DMS114 treated with DMSO at 0.1 percent for 48 hours (cell line): ENCODE measurements at regions not wholly inside any gene's neighbourhood (a gene's known extent, or its start where the extent isn't known, plus 50 kb on each side); places are given as distances from the start of the nearest gene placed in this dataset.
"Not testable (repeated sequence)": the region's sequence is repeated elsewhere in the genome, so short reads cannot be mapped to it uniquely, and the experiment has no call there.

ENCODE experiments used
- DNase-seq: peaks from one replicate; lab custom pipeline; 2025; ENCODE audit not compliant: unreplicated experiment; lab: John Stamatoyannopoulos, UW

DNA sequence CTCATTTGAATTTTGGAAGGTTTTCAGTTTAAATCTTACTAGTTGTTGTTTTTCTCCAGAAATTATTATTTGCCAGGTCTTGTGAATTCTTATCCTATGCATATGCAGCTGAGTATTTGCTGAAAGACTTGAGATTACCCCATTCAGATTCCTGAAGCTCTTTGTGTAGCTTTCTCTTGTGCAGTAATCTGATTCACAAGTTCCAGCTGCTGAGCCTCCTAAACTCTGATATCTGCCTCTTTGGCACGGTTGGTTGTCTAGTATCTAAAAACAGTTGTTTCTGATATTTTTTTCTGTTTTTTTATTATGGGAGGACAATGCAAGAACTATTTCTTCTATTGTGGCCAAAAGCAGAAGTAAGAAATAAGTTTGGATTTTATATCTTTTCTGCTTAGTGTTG lies 863.9 kb upstream of the MANEA start:
- no peak for DNase-seq

DNA sequence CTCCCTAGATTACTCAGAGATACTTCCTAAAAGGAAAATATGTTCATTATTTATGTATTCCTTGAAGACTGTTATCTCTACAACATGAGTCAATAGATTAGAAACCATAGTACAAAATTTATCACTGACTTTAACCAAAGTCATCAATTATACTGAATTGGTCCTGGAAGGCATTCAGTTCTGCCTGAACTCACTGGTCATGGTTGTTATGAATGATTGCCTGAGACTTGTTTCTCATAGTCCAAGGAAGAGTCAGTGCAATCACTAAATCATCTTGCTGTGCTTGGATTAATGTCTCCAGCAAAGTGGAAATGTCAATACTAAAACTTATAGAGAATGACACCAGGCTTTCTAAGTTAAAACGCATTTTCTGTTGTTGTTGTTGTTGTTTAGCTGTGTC lies 878.6 kb upstream of the MANEA start:
- no peak for DNase-seq

DNA sequence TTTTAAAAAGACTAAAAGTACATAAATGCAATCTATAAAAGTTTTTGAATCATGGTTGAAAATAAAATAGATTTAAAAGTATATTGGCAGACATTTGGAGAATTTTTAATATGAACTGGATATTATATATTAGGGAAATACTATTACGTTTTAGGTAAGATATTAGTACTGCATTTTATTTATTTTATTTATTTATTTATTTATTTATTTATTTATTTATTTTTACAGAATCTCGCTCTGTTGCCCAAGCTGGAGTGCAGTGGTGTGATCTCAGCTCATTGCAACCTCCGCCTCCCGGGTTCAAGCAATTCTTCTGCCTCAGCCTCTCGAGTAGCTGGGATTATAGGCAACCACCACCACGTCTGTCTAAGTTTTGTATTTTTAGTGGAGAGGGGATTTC lies 890.1 kb upstream of the MANEA start:
- not testable (repeated sequence) for DNase-seq

DNA sequence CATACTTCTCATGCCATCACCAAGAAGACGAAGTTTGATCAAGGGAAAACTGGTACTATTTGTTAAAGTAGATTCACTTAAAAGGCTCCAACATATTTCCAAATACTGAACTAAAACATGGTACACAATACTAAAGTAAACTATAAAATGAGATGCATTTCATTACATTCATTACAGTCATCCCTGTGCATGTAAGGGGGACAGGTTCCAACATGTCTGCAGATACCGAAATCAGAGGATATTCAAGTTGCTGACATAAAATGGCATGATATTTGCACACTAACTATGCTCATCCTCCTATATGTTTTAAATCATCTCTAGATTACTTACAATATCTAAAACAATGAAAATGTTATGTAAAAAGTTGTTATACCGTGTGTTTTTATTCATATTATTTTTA lies 893.9 kb upstream of the MANEA start:
- DNase-seq = no peak

DNA sequence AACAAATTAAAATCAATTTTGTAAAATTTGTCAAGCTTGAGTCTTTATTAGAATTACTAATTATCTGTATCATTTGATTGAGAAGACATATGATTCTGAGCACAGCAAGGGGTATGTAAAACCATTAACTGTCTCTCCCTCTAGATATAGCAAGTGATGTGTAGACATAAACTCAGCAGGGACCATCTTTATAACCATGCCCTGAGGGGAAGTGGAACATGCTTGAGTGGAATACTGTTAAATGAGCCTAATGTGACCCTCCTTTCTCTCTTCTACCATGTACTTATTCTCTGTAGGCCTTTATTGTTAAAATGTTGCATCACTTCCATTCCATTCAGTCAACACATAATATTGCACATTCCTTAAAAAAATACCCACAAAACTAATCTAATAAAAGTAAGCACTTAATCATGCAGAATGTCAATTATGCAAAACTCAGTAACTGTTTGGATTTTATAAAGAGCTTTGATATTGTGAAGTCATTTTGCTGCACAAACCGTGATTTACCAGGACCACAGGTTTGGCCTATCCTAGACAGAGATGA lies 896.6 kb upstream of the MANEA start:
- no peak for DNase-seq

DNA sequence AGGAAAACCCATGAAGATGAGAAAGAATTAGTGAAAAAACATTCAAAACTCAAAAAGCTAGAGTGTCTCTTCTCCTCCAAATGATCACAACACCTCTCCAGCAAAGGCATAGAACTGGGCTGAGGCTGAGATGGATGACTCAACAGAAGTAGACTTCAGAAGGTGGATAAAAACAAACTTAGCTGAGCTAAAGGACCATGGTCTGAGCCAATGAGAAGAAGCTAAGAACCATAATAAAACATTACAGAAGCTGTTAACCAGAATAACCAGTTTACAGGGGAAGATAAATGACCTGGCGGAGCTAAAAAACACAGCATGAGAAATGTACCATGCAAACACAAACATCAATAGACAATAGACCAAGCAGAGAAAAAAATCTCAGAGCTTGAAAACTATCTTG lies 904.1 kb upstream of the MANEA start:
- no peak for DNase-seq

DNA sequence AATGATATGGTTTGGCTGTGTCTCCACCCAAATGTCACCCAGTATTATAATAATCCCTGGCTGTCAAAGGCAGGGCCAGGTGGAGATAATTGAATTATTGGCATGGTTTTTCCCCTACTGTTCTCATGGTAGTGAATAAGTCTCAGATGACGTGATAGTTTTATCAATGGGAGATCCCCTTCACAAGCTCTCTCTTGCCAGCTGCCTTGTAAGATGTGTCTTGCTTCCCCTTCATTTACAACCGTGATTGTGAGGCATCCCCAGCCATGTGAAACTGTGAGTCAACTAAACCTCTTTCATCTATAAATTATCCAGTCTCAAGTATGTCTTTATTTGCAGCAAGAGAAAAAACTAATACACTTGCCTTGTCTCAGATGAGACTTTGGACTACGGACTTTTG lies 907.3 kb upstream of the MANEA start:
- DNase-seq = no peak

DNA sequence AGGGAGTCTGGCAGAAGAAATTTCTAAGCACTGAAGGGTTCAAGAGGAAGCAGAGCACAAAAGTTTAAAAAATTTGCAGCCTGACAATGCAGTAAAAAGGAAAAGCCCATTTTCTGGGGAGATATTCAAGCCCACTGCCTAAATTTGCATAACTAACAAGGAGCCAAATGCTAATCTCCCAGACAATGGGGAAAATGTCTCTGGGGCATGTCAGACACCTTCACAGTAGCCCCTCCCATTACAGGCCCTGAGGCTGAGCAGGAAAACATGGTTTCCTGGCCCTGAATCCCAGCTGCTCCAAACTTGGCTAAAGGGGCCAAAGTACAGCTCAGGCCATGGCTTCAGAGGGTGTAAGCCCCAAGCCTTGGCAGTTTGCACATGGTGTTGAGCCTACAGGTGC lies 908.5 kb upstream of the MANEA start:
- no peak for DNase-seq

DNA sequence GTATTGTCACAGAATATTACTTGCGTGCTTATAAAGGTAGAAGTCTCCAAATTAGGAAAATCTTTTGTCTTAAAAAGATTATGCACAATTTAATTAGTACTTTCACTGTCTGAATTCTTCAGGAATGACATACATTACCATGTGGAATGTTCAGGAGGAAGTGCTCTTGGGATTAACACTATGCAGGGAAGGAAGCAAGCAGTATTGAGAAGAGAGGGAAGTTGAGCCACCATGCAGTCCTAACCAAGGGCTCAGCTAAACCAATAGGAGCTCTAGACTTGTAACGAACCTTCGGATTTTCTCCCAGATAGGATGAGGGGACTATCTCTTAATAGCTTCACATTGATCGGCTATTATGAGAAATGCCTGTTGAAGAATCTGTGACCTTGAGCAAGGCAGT lies 918.4 kb upstream of the MANEA start:
- no peak for DNase-seq

DNA sequence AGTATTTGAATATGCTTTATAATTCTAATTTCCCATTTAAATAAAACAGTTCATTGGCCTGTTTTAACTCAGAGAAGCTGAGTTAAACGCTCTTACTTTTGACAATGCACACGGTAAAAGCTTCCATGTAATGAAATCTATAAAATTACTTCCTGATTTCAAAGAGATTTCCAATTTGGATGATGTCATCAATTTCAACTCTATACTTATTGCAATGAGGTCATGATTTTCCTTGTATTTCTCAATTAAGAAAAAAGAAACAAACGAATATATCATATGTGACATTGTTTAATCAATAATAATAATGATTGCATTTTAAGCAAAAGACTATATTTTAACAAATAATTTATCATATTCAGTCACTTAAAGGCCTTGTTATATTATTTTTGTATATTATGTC lies 926.1 kb upstream of the MANEA start:
- DNase-seq = no peak

DNA sequence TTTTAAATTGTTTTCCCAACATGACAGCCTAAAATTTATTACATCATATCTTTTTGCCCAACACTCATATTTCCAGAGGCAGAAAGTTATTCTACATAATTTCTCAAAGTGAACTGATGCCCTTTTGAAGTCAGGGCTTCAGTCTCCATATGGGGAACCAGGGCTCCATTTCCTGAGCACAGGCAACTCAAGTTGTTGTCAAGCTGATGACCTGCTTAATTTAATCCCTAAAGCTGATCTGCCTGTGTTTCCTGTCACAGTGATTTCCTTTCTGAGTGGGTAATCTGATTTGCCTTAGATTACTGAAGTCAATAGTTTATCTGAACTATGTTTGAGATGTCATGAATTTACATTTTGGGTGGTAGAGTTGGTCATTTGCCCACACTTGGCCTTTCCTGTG lies 932.1 kb upstream of the MANEA start:
- DNase-seq = no peak

DNA sequence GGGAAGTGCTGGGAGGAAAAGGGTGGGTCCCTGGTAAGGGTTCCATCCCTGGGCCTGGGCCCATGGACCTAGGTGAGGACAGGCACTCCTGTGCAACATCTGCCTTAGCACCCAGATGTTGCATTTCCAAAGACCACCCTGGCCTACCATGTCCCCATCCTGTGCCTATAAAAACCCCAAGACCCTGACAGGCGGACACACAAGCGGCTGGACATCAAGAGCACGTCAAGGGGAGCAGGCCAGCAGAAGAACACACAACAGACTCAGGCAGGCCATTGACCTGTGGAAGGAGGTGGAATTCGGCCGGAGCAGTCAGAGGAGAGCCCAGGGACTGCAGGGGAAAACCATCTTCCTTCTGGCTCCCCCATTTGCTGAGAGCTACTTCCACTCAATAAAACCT lies 937.8 kb upstream of the MANEA start:
- no peak for DNase-seq

DNA sequence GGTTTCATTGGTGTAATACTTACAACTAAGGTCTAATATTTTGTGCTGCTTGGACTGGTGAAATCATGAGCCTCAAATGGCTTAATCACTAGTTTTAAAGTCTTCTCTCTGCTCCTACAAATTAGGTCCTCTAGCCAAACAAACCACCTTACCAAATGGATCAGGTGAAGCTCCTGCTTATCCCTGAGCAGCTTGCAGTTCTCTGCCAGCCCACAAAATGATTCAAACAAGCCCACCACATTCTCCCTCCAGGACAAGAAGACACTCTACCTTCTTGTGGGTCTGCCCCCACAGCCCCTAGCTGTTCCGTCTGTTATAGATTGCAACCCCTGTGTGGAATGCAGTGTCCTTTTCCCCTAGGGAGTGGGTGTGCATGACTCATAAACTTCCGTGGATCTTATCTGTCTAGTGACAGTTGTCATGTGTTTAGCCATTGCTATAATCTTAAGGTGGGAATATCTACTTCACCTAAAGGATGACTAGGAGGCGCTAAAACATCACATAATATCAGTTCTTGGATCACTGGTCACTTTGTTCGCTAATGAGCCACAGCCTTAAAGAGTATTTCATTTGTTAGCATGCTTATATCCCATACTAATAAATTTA lies 940.5 kb upstream of the MANEA start:
- peak; percentile 3 for DNase-seq

DNA sequence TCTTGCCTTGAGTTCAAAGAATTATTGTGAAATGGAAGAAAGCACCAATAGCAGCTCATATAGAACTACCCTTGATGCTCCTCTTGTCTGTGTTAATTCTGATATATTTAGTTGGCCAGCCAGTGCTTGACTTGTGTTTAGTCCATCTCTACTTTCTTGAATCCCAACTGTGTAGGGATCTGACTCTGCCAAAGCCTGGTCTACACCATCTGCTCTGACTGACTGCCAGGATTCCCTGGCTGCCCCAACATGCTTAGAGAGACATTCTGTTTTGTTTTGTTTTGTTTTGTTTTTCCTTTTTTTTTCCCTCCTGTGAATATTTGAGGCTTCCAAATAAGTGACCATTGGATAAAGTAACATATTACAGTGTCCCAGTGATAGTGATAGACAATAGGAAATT lies 953.7 kb upstream of the MANEA start:
- DNase-seq = no peak

DNA sequence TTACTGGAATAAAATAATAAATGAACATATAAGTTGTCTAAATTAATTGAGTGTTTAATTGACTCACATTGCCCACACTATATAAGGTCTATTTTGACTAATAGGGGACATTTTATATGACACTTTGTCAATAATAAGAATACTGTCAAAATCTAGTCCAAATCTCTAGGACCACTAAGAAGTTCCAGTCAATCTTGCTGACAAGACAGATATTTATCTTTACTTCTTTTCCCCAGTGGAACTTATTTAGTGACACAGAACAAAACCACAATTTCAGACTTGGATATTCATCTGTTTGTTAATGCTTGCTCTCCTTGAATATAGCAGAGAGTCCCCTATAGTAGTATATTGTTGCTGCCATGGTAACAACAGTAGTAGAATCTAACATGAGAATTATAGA lies 954.6 kb upstream of the MANEA start:
- DNase-seq = no peak

DNA sequence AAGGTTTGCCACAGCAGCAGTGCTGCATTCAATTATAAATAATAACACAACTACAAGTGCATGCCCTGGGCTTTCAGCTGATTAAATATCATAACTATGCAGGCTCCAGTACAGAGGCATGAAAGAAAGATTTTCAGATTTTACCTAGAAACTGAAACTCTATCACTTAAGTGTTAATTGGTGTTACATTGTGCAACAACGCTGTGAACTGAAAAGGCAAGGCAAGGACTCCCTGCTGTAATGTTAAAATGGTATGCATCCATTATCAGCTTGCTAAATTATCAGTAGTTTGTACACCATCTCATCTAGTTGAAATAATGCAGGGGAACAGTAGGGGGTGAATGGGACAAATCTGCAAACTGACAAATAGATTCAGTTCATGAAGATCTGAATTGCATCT lies 976.7 kb upstream of the MANEA start:
- no peak for DNase-seq

DNA sequence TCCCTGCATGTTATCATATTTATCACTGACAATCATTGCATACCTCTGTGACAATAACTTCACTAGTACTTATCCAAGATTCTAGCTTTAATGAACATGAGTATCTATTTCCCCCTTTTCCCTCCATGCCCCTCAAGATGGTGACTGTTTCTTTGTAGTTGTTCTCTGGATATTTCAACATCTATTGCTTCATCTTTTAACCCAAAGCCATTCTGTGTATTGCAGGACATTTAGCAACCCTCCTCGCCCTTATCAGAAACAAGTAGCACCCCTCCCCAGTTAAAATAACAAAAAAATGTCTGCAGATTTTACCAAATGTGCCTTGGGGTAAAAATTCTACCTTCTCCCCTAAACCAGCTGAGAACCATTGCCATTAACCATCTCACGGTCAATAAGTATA lies 979.8 kb upstream of the MANEA start:
- DNase-seq = no peak

DNA sequence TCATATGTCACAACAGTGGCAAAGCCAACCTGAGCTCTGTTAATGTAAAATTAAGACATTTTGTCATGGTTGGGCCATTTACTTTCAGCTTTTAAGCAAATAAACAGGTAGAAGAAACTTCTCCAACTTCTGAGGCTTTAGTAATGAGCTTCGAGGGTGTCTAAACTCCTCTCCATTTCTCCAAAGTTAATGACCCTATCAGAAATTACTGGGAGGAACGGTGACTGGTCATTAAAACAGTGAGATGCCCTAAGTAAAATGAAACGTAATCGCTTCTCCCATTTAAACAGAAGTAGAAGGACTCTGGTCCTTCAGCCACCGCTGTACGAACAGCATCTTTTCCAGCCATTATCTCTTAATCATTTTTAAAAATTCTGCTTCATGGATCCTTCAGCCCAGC lies 986.9 kb upstream of the MANEA start:
- no peak for DNase-seq

DNA sequence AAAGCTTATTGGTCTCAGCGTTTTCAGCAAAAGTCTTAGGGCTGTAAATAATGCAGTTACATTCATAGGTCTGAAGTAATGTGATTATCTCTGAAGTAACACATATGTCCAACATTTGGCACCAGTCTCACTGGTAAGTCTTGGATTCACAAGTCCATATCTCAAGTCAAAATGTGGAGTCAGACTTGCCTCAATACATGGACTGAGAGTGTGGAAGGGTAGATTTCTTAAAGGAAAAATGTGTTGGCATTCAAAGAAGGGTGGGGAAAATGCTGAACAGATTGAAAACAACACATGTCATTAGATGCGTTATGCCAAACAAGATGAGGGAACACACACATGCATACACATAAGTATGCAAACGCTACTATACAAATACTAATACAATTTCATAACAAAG lies 989.0 kb upstream of the MANEA start:
- DNase-seq = no peak

DNA sequence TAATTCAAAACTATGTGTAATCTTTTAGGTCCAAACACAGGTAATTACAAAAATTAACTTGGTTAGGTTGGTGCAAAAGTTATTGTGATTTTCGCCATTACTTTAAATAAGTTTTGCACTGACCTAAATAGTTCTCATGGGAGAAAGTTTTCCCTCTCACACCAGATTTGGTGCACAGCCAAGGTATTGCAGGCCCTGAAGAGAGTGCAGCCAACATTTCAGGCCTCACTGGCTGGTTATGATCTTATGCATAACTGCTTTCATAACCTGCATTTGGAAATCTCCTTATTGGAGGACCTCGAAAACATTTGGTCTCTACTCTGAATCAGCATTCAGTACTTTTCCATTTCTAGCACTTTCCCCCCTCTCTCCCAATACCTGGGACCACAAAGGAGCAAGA lies 993.1 kb upstream of the MANEA start:
- no peak for DNase-seq

DNA sequence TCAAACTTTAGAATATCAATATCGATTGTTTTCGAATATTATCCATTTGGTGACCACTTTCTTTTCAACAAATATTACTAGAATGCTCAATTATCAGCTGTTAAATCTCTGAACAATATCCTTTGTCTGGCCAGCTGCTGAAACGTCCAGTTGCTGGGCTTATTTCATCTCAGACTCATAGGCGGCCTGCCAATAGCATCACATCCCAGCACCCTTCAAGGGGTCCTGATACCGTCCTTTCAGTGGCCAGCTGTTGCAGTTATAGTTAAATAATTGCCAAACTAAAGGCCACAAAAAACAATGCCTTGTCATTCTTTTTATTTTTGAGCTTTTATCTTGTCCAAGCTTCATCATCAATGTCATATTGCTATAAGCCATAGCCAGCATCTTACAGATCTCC lies 1006.8 kb upstream of the MANEA start:
- DNase-seq = no peak

DNA sequence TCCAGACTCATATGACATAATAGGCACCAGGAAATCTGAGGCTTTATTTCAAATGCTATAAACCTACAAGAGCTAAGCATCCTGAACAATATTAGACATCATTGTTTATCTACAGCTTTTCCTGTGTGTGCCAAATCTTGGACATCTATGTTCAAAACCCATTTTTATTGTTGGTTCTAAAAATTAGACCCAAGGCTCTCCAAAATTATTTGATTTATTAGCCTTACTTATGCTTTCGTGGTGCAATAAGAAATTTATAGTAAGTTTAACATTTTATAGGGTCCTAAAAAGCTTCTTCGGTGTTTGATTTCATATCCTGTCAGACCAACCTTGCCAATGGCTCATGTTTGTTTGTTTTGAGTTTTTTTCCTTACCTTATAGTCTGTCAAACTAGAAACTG lies 1014.5 kb upstream of the MANEA start:
- DNase-seq = no peak

DNA sequence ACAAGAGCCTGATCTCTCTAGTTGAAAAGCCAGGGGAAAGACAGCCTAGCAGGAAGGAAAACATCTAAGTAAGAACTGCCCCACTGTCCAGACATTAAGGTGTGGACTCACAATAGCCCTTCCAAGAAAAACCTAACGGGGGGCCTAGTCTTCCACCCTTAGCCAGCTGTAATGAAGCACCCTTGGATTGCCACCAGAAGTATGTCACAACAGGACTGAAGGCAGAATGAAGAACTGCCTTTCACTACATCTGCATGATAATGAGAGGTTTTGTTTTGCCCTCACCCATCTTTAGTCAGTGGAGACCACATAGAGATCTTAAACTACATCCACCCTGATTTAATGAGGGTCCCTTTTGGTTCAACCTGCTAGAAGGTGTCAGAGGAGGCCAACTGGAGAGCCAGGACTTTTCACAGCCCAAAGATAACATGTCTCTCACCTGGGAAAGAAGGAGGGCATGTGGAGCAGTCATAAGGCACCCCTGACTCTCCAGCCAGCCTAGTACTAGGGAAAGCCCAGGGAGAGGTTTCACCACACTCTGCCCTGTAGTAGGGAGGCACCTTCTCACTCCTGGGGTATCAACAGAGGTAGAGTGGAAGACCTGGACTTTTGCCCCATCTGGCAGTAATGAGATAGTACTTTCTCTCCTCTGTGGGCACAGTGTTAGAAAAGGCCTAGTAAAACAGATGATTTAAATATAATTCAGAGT lies 1017.4 kb upstream of the MANEA start:
- DNase-seq = no peak
